ENCODE measurements at regions not wholly inside any gene's neighbourhood (a gene's known extent, or its start where the extent isn't known, plus 50 kb on each side); places are given as distances from the start of the nearest gene placed in this dataset.

- TF ChIP-seq CTCF (IDR thresholded peaks at IDR 0.05) (no peak), POLR2A (IDR thresholded peaks at IDR 0.05) (no peak)
Measured at GRCh38 chr16:86919078-86919477, 340.7 kb downstream of the FOXL1 start.

Data from heart left ventricle (tissue), 13 donors.